ENCODE measurements at regions not wholly inside any gene's neighbourhood (a gene's known extent, or its start where the extent isn't known, plus 50 kb on each side); places are given as distances from the start of the nearest gene placed in this dataset.

DNA sequence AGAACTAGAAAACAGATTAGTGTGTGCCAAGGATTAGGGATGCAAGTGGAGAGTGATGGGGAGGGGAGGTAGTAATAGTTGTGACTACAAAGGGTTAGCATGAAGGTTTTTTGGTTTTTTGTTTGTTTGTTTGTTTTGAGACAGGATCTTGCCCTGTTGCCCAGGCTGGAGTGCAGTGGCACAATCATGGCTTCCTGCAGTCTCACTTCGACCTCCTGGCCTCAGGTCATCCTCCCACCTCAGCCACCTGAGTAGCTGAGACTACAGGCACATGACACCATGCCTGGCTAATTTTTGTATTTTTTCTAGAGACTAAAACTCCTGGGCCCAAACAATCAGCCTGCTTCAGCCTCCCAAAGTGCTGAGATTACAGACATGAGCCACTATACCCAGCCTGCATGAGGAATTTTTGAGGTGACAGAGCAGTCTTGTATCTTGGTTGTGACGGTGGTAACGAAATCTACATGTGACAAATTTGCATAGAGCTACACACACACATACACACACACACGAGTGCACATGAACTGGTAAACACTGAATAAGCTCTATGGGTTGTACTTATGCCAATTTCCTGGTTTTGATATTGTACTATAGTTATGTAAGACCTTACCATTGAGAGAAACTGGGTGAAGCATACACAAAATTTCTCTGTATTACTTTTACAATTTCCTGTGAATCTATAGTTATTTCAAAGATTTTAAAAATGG, 59.6 kb upstream of the TOM1L1 start:
- H3K27me3 ChIP-seq (ENCODE audit: control insufficient read depth, insufficient read depth, low read length) = no peaks in the 10 kb centered on the region
- no peak overlapping the region for H3K4me3 ChIP-seq (ENCODE audit: low read length)
- no peaks in the 10 kb centered on the region for H3K4me1 ChIP-seq (ENCODE audit: control insufficient read depth, low read depth, low read length)
- no peak overlapping the region for H3K27ac ChIP-seq (ENCODE audit: low read length)
- no peak overlapping the region for H3K9ac ChIP-seq (ENCODE audit: low read length)
- H3K9me3 ChIP-seq (ENCODE audit: control insufficient read depth, low read depth, low read length) = no peaks in the 10 kb centered on the region
- no peaks in the 10 kb centered on the region for H3K36me3 ChIP-seq (ENCODE audit: control insufficient read depth, low read depth, low read length)

- Histone ChIP-seq H3K9ac (ENCODE audit: low read length) (no peak overlapping the region), H3K4me1 (ENCODE audit: control insufficient read depth, low read depth, low read length) (no peaks in the 10 kb centered on the region), H3K27me3 (ENCODE audit: control insufficient read depth, insufficient read depth, low read length) (no peaks in the 10 kb centered on the region), H3K27ac (ENCODE audit: low read length) (no peak overlapping the region), H3K36me3 (ENCODE audit: control insufficient read depth, low read depth, low read length) (no peaks in the 10 kb centered on the region), H3K9me3 (ENCODE audit: control insufficient read depth, low read depth, low read length) (no peaks in the 10 kb centered on the region), H3K4me3 (ENCODE audit: low read length) (no peak overlapping the region)
Measured at GRCh38 chr17:54841656-54842055, 59.0 kb upstream of the TOM1L1 start.

DNA sequence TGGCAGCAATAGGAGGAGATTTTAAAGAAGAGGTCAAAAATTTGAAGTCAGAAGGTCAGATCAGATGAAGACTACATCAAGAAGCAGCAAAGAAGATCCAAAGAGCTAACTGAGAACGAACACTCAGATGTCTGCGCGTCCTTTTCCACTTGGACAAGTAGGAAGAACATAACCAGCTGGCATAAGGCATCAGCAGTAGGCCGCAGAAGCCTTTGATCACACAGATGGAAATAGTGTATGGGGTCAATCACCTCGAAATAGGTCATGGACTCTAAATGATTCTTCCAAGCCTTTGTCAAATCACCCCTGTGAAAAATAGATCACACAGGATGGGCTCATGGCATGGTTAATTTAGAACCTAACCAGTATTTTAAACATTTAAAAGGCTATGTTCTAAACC, 56.4 kb upstream of the TOM1L1 start:
- H3K27ac ChIP-seq (ENCODE audit: low read length) = no peak overlapping the region
- H3K4me3 ChIP-seq (ENCODE audit: low read length) = no peak overlapping the region
- H3K36me3 ChIP-seq (ENCODE audit: control insufficient read depth, low read depth, low read length) = no peaks in the 10 kb centered on the region
- H3K9me3 ChIP-seq (ENCODE audit: control insufficient read depth, low read depth, low read length) = no peaks in the 10 kb centered on the region
- no peaks in the 10 kb centered on the region for H3K4me1 ChIP-seq (ENCODE audit: control insufficient read depth, low read depth, low read length)
- H3K27me3 ChIP-seq (ENCODE audit: control insufficient read depth, insufficient read depth, low read length) = no peaks in the 10 kb centered on the region
- H3K9ac ChIP-seq (ENCODE audit: low read length) = no peak overlapping the region

DNA sequence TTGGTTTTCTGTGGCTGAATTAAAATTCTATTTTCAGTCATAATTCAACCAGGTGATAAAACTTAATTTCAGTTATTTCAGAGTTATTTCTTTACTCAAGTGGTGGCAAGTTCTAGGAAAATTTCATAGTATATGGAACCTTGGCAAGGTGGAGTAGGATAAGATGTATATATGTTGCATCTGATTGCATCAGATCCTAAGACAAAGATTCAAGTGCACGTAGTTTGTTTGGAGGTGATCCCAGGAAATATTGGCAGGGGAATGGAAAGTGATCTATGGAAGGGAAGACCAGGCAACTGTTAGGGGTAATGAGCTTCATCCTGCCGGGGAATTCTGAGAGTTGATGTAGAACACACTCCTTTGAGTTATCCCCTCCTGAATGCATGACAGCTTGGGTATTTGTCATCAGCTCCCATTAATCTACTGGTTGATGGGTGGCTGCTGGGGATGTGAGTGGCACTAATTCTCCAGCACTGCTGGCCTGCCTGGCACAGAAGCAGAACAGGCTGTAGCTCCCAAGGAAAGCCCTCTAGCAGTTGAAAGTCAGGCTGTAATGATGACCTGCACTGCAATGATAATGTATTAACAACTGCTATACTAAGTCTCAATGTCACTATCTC, 52.2 kb upstream of the TOM1L1 start:
- Histone ChIP-seq H3K9ac (ENCODE audit: low read length) (no peak overlapping the region), H3K27me3 (ENCODE audit: control insufficient read depth, insufficient read depth, low read length) (no peaks in the 10 kb centered on the region)

DNA sequence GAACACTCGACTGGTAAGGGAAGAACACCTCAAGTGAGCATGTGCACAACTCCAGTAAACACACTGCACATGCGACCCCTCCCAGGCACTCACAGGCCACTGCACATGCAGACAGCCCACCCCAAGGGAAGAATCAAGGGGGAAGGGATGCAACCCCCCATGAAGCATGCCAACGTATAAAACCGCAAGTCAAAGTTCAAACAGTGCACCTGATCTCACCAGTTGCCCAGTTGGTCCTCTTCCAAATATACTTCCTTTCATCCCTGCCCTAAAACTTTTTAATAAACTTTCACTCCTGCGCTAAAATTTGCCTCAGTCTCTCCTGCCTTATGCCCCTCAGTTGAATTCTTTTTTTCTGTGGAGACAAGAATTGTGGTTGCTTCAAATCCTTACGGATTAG, 51.0 kb upstream of the TOM1L1 start:
- H3K27ac ChIP-seq (ENCODE audit: low read length) = no peak overlapping the region
- H3K4me3 ChIP-seq (ENCODE audit: low read length) = no peak overlapping the region
- no peaks in the 10 kb centered on the region for H3K4me1 ChIP-seq (ENCODE audit: control insufficient read depth, low read depth, low read length)
- H3K27me3 ChIP-seq (ENCODE audit: control insufficient read depth, insufficient read depth, low read length) = no peaks in the 10 kb centered on the region
- no peaks in the 10 kb centered on the region for H3K9me3 ChIP-seq (ENCODE audit: control insufficient read depth, low read depth, low read length)
- H3K9ac ChIP-seq (ENCODE audit: low read length) = no peak overlapping the region
- no peaks in the 10 kb centered on the region for H3K36me3 ChIP-seq (ENCODE audit: control insufficient read depth, low read depth, low read length)

More for the DNA sequence above, 52.2 kb upstream of the TOM1L1 start:
- H3K4me3 ChIP-seq (ENCODE audit: low read length) = no peak overlapping the region
- no peak overlapping the region for H3K27ac ChIP-seq (ENCODE audit: low read length)
- no peaks in the 10 kb centered on the region for H3K36me3 ChIP-seq (ENCODE audit: control insufficient read depth, low read depth, low read length)
- H3K9me3 ChIP-seq (ENCODE audit: control insufficient read depth, low read depth, low read length) = no peaks in the 10 kb centered on the region
- H3K4me1 ChIP-seq (ENCODE audit: control insufficient read depth, low read depth, low read length) = no peaks in the 10 kb centered on the region
